ENCODE measurements at regions not wholly inside any gene's neighbourhood (a gene's known extent, or its start where the extent isn't known, plus 50 kb on each side); places are given as distances from the start of the nearest gene placed in this dataset.
"Not testable (repeated sequence)": the region's sequence is repeated elsewhere in the genome, so short reads cannot be mapped to it uniquely, and the experiment has no call there.

DNA sequence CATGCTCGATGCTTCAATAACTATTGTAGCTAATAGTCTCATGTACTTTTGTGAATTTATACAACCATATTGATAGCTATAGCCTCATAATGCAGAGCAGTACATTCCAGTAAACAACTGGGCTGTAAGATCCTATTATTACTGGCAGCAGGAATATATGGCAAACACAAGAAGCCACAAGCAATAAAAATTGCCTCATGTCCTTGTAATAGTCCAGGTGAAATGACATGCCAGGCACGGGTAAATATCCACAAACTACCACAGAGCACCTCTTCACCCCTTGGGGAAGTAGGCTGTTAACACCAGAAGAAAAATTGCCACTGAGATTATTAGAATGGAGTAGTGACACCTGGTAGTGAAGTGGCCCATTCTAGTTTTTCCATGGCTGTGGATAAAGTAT lies 158.3 kb downstream of the MTX2 start:
- no peak for DNase-seq

DNA sequence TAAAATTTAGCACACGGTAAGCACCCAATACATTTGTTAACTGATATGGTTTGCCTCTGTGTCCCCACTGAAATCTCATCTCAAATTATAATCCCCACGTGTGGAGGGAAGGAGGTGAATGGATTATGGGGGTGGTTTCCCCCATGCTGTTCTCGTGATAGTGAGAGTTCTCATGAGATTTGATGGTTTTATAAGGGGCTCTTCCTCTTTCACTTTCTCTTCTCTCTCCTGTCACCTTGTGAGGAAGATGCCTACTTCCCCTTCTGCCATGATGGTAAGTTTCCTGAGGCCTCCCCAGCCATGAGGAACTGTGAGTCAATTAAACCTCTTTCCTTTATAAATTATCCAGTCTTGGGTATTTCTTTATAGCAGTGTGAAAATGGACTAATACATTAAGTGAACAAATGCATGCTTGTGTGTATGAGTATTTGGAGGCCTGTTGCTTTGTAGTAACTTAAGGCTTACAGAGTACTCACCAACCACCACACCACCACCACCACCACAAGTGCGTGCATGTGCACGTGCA lies 159.8 kb downstream of the MTX2 start:
- not testable (repeated sequence) for DNase-seq

DNA sequence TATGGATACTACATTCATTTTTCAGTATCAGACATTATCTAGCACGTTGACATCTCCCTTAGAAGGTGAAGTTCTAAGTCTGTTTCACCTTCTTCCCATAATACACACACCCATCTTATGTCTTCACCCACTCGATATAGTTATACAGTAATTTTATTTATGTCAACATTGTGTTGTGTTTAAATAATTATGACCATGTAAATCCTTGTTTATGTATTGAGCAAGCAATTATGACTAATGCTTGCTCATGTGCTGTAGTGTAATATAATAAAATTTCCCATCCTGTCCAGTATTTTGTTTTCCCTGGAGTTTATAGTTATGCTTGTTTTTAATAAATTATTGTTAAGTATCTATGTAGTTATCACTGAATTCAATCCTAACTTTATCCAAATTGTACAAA lies 163.2 kb downstream of the MTX2 start:
- no peak for DNase-seq

DNA sequence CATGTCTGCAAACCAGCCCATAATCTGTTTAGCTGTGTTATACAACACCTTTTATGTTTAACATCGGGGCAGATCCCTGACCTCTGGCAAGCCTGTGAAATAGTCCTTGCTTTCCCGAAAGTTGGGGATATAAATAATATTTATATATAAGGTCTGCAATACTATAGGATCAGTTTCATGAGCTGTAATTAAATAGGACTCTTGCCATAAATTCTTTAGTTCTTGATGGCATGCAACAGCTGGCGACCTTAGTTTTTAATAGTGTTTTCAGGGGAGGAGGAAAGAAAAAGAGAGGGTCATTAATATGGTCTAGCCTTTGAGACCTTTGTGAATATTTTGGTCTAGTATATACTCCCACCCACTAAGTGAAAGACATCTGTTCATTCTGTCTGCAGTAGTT lies 166.5 kb downstream of the MTX2 start:
- DNase-seq: no peak

DNA sequence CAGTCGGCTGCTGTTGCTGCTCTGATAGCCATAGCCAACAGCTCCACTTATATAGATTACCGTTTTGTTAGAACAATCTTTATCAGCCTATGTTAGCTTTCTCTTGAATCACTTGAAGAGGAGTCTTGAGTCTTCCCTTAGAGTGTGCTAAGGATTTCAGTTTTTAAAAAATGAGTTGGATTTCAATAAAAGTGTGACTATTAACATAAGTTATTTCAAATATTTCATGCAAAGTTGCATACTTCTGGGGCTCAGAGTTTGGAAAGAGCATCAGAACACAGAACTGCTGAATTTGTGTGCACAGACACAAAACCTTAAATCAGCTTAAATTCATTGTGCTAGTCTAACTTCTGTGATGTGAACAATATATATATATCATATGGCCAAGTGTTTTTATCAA lies 174.7 kb downstream of the MTX2 start:
- DNase-seq: no peak

DNA sequence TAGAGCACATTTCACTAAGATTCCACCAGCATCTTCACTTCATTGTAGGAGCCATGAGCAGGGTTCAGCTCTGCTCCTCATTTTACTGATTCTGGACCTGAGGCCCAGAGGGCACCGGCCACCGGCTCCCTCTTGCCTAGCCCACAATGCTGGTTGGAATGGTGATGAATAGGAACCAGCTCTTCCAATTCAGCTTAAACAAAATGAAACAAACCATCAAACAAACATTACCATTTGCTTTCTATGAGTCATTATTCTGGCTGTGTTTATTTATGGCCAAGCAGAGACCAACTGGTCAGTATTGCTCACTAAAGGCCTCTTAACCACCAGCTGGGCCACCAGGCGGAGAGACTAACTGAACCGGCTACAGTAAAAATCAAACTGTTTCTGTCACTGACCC lies 176.7 kb downstream of the MTX2 start:
- no peak for DNase-seq

DNA sequence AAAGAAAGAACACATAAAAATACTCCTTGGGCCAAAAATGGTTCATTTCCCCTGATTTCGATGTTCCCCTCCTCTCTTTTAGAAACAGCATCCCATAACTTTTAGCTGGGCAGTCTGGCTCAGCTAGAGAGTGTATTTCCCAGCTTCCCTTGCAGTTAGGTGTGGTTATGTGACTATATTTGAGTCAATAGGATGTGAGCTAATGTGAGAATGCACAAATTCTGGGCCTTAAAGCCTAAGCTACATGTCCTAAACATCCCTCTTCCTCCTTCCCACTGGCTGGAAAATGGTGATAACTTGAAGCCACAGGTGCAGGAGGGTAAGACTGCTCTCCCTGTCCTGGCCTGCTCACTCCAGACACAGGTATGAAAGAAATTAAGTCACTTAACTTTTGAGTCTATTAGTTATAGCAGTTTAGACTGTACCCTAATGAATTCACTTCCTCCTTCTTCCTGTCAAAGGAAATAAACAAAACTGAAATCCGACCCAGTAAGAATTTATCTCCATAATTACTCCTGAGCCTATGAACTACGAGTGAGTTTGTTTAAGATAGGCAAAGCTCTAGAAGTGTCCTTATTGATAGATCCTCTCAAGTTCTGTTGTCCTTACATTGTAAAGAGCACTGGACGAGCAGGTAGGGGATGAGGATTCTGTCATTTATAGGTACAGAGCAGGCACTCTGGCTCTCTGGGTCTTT lies 177.6 kb downstream of the MTX2 start:
- no peak for DNase-seq

DNA sequence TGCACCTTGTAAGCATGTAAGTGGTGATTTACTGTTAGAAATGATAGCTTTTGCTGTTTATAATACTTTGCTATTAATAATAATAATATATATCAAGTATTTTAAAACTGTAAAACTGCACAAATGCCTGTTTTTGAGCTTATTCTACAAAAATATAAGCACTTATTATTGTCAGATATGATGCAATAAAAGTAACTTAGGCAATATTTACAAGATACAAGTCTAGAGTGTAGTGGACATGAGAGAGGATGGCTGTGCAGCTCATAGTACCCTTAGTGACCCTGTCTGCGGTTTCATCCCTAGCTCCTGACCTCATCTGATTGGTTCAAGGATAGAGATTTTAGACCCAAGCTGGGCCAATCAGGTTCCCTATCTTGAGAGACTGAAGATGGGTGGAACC lies 178.4 kb downstream of the MTX2 start:
- DNase-seq: no peak

DNA sequence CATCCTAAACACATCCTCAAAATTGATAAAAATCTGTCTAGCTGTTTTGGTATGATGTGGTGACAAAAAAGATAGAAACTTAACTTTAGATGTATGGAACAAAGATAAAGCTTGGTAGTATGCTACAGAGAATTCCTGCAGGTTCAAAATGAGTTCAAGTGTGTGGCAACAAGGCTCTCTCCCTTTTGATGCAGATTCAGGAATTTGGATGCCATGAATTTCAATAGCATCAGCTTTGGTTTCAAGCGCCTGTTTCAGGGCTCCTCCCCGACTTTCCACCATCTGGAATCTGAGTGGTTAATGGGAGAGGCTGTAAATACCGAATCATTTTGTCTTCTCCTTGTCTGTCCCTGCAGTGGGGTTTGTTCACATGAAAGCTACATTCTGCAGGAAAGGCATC lies 180.6 kb downstream of the MTX2 start:
- DNase-seq: no peak

DNA sequence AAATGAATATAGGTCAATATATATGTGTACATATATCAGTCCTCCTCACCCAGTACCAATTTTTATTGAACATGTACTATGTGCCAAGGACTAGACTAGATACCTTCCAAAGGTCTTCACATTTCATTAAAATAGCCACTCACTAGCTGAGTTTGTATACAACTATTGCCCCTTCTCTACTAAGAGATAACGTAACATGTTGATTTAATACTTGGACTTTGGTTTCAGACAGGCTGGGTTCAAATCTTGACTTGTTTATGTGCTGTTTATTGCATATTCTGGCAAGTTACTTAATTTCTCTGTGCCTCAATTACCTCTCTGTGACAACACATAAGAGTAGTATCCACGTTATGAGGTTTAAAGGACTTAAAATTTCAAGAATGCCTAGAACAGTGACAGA lies 184.5 kb downstream of the MTX2 start:
- DNase-seq: no peak

DNA sequence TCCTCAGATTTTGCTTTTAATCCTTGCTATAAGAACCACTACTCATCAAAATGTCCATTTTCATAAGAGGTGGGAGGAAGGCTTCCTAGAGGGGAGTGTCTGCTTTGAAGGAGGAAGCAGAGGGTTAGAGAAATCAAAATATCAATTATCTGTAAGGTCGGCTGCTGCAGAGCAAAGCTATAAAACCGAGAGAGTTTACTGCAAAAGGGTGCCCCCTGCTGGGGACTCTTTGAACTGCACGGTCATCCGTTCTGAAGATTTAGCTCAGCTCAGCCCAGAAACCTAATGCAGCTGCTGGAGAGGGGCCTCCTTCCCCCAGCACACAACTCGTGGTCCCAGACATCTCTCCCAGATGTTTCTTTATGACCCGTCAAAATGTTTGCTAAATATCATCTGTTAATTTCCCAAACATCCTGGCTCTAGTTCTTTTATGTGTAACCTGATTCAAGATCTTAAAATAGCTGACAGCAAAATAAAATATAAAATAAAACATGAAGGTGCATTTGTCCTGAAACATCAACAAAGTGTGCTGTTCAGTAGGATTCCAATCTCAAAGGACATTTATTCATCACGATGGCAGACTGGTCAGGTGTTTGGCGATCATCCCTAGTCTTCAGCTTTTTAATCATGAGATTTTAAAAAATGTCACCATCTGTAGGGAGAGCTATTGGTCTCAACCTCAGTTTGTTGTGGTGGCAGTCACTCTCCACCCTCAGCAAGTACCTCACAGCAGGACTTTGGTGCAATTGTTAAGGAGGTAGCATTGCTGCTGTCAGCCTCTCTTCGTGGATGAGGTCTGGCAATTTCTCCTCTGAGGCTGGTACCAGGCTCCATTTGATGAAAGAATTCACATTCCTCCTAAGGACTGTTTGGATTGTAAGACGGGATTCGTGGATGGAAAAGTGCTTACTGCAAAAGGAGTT lies 185.9 kb downstream of the MTX2 start:
- DNase-seq: peak; percentile 94

DNA sequence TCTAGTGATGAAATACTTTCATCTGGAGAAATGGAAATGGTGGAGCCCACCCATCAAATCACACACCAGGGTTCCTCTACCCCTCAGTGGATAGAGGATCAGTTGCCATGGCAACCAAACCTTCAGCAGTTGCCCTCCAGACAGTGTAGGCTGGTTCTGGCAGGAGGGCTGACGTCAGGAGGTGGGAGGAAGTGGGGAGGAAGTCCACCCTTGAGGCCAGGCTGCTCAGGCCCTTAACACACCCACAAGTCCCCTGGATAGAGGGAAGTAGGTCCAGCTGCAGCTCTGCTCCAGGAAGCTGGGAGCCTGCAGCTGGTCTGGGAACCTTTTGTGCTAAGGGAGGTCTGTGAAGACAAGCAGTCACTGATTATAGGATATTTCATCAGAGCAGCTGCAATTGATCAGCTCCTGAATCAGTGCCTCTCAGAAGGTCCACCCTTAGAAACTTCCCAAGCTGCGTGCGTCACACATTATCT lies 186.6 kb downstream of the MTX2 start:
- peak; percentile 41 for DNase-seq

DNA sequence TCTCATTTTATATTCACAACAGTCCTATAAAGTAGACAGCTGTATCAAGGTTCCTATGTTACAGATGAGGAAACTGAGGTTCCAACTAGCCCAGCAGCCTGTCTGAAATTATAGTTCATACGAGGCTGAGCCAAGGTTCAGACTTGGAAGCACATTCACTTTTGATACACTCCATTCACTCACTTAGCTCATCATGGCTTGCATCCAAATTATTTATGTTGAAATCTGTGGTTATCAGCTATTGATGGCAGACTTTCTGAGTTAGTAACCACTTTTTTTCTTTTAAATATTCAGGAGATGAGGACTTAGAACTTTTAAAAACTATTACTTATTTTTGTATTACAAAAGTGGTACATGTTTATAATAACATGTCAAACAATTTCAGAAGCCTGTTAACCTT lies 188.2 kb downstream of the MTX2 start:
- no peak for DNase-seq

DNA sequence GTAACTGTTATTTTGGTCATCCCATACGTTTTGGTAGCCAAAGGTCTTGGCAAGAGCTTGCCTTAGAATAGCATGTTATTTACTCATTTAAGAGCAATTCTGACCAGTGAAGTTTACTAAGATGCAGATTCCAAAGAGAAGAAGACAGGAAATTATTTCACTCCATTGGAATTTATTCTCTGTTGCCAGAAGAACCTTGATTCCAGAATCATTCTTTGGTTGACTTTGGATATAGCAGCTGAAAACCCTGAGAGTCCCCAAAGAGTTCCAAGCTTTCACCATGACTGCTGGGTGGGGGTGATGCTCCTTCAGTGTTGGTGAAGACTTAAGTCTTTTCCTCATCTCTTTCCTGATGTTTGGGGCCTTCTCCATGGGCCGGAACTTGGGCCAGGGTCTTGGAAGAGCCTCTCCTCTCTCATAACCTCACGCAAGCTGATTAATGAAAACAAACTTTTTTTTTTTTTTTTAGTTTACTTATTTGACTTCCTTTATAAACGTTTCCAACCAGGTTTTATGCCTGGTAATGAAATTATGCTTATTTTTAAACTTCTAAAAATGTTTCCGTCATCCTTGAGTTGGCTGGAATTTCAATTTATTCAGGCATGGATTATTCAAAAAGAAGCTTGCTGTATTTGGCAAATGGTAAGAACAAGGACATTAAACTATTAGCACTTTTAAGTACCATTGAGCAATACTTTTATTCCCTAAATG lies 192.0 kb downstream of the MTX2 start:
- DNase-seq: no peak

DNA sequence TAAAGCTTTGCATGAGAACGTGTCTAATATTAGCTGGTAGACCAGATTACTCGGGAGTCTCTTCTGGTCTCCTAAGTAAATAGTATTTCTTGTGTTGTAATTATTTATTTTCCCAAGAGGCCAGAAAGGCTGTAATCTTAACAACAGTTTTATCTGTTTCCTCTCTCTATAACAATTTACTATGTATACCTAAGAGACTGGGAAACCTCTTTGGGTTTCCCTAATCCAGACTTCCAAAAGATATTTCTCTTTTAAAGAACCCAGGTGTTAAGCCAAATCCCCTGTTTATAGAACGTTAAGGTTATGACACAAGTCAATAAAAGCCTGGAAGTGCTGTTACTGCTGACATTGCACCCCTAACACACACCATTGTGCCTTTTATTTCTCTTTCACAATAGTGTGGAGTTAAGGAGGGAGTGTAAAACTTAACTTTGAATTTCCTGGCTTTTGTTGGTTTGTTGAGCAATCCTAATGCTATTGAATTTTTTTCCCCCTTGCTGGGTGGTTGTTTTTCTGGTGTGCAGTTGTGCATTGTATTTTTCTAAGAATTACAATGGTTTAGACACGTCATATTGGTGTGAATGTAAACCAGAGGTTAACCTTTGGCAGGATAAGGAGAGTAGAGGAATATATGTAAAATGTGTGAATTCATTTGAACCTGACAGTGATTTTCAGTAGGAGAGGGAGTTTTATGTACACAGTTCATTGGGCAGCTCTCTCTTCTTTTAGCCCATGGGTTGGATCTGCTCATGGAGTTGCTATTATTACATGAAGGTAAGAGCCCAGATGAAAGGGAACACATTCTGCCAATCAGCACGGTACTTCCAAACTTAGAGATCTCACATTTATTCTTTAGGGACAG lies 192.8 kb downstream of the MTX2 start:
- no peak for DNase-seq

DNA sequence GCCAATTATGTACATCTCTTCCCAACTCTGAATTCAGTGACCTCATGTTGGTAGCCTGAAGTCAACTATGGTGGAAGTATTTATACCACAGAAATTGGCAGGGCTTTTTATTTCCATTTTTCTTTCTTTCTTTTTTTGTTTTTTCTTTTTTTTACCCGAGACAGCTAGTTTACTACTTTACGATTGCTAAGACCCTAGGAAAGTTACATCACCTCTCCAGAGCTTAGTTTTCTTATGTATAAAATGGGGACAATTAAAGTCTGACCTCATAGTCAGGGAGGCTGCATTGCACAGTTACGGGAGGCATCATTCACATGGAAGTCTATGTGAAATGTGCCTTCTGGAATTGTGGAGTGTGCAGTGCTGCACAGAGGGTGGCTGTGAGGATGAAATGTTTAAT lies 194.3 kb downstream of the MTX2 start:
- no peak for DNase-seq

DNA sequence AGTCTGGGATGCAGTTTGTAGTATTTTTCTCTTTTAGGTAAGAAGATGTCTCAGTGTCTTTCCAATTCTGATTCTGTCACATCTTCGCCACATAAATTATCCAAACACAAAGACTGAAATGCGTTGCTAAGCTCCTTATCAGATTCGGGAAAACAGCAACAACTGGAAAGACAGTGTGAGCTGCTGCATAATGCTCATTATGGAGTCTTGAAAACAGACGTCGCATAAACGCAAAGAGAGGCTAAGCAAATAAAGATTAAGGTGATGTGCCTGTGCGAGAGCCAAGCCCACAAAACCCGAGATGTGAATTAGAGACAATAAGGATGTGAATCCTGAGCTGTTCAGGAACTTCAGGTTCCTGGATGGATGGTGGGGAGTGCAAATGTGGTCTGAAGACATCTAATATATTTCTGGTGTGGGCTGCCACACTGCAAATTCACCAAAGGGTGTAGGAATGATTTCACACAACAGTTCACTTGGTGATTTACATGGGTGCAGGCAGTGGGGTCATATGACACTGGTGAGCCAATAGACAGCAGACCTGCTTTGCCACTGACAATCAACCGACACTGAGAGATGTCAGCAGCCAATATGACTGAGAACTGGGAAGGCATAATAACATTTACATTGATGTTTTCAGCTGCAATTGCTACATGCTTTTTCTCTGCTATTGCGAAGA lies 195.8 kb downstream of the MTX2 start:
- no peak for DNase-seq

DNA sequence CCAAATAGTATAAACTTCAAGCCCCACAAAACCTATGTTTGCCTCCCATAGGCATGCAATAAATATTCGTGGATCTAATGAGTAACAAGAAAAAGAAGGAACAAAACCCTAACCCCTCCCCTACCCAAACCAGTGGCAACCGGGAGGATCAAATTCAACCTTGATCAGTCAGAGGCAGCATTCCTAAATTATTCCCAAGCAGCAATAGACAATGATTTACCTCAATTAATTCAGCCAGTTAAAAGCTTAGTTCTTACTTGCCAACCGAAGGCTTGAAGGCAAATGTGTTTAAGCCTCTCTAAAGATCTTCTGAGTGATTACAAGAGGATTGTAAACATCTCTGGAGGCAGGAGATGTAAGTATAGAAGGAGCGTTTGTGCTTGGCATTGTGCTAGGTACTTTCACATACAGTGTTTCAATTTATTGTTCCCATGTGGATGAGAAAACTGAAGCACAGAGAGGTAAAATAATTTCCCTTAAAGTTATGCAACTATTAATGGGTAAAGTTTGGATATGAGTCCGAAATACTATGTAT lies 197.7 kb downstream of the MTX2 start:
- DNase-seq: no peak

DNA sequence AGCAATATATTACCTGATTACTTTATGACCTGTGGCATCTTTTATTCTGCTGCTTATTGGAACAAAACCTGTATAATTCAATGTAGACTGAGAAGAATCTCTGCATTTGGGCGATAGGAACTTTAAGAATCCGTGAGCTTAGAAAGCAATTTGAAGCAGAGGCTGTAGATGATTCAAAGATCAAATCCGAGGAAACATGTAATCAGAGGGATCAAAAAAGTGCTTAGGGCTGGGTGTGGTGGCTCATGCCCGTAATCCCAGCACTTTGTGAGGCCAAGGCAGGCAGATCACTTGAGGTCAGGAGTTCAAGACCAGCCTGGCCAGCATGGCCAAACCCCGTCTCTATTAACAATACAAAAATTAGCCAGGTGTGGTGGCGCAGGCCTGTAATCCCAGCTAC lies 198.4 kb downstream of the MTX2 start:
- no peak for DNase-seq

DNA sequence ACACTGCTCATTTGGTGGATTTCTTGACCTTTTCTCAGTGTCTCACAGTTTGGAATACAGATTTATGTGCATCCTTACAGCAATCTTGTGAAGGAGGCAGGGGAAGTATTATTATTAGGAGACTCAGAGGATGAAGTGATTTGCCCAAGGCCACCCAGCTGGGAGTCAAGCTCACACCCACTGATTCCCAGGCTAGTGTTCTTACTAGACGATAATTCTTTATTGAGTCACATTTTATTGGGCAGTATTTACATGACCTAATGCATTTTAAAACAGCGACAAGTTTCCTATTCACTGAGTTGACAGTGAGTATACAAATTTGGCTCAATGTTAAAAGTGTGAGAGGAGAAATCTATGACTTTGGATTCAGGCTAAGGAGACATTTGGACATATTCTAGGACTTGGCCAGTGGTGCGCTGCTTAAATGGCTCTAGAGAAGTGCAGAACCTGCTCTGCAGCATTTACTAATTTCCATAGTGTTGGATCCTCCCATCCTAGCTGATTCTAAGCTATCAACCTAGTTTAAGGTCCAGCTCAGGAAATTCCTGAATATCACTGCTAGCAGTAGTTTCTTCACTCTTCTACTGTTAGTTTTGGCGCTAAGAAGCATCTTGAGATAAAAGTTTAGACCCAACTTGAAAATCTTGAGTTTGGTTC lies 199.3 kb downstream of the MTX2 start:
- no peak for DNase-seq

DNA sequence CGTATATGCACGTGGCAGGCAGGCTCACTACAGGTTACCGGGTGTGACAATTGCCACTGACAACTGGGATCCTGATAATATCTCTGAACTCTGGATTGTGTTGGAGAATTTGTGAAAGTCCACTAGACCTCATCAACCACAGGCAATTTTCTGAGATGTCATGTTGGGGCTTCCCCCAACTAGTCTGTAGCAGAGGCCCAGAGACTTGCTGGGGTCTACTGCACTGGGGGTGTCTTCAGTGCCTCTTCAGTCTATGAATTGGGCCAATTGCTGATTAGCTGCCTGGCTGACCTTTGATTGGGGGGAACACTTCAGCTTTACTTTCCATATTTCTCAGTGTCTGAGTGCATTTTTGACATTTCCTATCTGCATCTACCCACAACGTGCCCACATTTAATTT lies 201.5 kb downstream of the MTX2 start:
- DNase-seq: no peak
